HG03066 (cell line): ENCODE measurements at regions not wholly inside any gene's neighbourhood (a gene's known extent, or its start where the extent isn't known, plus 50 kb on each side); places are given as distances from the start of the nearest gene placed in this dataset.
"Not testable (repeated sequence)": the region's sequence is repeated elsewhere in the genome, so short reads cannot be mapped to it uniquely, and the experiment has no call there.

Experiments used
- ATAC-seq: cut with Tn5 transposase; IDR thresholded peaks from one replicate; pipeline ENCODE4 v1.9.1; 2021; ENCODE audit warnings: low read depth; ENCODE audit not compliant: unreplicated experiment

- no peak for ATAC-seq
Measured at GRCh38 chr3:30407651-30408050, 198.8 kb upstream of the TGFBR2 start.

- ATAC-seq: no peak
Measured at GRCh38 chr3:30408105-30408557, 198.3 kb upstream of the TGFBR2 start.

- ATAC-seq: no peak
Measured at GRCh38 chr3:30418443-30418842, 188.0 kb upstream of the TGFBR2 start.

- no peak for ATAC-seq
Measured at GRCh38 chr3:30421266-30421665, 185.1 kb upstream of the TGFBR2 start.

GRCh38 chr3:30426293-30426993 lies 180.0 kb upstream of the TGFBR2 start:
- ATAC-seq: no peak

GRCh38 chr3:30428251-30428650 lies 178.2 kb upstream of the TGFBR2 start:
- ATAC-seq: no peak

- ATAC-seq: no peak
Measured at GRCh38 chr3:30435861-30436331, 170.5 kb upstream of the TGFBR2 start.

GRCh38 chr3:30437171-30437601 lies 169.2 kb upstream of the TGFBR2 start:
- ATAC-seq: no peak

GRCh38 chr3:30438126-30438525 lies 168.3 kb upstream of the TGFBR2 start:
- no peak for ATAC-seq

- no peak for ATAC-seq
Measured at GRCh38 chr3:30439451-30440053, 166.8 kb upstream of the TGFBR2 start.

GRCh38 chr3:30440147-30440604 lies 166.2 kb upstream of the TGFBR2 start:
- ATAC-seq: no peak

GRCh38 chr3:30440880-30441279 lies 165.5 kb upstream of the TGFBR2 start:
- ATAC-seq: no peak

- no peak for ATAC-seq
Measured at GRCh38 chr3:30443756-30444673, 162.4 kb upstream of the TGFBR2 start.

GRCh38 chr3:30448450-30449289 lies 157.7 kb upstream of the TGFBR2 start:
- no peak for ATAC-seq

- no peak for ATAC-seq
Measured at GRCh38 chr3:30449290-30449632, 157.1 kb upstream of the TGFBR2 start.

GRCh38 chr3:30452446-30452845 lies 154.0 kb upstream of the TGFBR2 start:
- no peak for ATAC-seq

GRCh38 chr3:30453360-30454039 lies 152.9 kb upstream of the TGFBR2 start:
- no peak for ATAC-seq

GRCh38 chr3:30454636-30455035 lies 151.8 kb upstream of the TGFBR2 start:
- no peak for ATAC-seq

- ATAC-seq: not testable (repeated sequence)
Measured at GRCh38 chr3:30455112-30455511, 151.3 kb upstream of the TGFBR2 start.

- ATAC-seq: no peak
Measured at GRCh38 chr3:30455840-30456239, 150.6 kb upstream of the TGFBR2 start.
